GM12873 (cell line): ENCODE measurements at regions not wholly inside any gene's neighbourhood (a gene's known extent, or its start where the extent isn't known, plus 50 kb on each side); places are given as distances from the start of the nearest gene placed in this dataset.

Source experiments
- TF ChIP-seq, protein P1 (sequence below): IDR thresholded peaks from 2 replicates; pipeline ENCODE4 v1.5.1; 2012; ENCODE audit warnings: low read depth, mild to moderate bottlenecking, moderate library complexity, low read length, control low read depth; ENCODE audit not compliant: insufficient read depth; ENCODE audit errors: missing control alignments

DNA sequence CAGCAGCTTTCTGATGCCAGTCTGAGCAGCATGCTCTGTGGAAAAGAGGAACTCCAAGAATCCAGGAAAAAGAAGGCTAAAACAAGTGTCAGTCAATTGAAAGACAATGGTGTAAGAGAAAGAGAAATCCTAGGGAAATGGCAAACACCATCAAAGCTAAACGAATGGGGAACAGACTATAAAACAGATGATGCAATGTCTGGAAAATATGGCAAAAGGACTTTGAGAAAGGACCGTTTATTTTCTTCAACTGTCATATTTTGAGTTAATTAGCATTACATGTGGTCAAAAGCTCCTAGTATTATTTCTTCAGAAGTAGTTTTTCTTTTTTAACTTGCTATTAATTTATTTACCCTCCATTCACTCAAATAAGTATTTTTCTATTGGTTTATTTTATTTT lies 465.2 kb downstream of the LRRC70 start:
- TF ChIP-seq, protein P1, sequence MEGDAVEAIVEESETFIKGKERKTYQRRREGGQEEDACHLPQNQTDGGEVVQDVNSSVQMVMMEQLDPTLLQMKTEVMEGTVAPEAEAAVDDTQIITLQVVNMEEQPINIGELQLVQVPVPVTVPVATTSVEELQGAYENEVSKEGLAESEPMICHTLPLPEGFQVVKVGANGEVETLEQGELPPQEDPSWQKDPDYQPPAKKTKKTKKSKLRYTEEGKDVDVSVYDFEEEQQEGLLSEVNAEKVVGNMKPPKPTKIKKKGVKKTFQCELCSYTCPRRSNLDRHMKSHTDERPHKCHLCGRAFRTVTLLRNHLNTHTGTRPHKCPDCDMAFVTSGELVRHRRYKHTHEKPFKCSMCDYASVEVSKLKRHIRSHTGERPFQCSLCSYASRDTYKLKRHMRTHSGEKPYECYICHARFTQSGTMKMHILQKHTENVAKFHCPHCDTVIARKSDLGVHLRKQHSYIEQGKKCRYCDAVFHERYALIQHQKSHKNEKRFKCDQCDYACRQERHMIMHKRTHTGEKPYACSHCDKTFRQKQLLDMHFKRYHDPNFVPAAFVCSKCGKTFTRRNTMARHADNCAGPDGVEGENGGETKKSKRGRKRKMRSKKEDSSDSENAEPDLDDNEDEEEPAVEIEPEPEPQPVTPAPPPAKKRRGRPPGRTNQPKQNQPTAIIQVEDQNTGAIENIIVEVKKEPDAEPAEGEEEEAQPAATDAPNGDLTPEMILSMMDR = no peak

DNA sequence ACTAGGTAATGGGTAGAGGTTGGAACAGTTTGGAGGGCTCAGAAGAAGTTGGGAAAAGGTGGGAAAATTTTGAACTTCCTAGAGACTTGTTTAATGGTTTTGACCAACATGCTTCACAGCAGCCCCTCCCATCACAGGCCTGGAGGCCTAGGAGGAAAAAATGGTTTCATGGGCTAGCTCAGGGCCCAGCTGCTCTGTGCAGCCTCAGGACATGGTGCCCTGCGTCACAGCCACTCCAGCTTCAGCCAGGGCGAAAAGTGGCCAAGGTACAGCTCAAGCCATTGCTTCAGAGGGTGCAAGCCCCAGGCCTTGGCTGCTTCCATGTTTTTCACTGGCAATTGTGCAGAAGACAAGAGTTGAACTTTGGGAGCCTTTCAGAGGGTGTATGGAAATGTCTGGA lies 453.7 kb downstream of the LRRC70 start:
- TF ChIP-seq, protein P1 = no peak

DNA sequence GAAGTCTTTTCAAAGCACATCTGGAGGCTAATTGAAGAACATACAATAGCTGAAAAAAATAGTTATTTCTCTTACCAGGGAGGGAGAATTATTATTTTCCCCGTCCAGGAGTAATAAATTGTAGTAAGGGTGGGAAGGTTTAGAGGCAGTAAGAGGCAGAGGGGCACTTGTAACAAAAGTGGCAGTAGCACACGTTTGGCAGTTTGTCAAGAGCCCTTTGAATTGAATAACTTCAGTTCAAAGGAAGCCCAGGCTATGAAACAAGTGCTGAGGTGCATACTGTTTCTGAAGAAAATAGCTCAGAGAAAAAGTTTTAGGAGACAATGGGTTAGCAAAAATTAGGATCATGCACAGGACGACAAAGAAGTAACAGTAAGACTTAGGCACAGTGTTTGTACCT lies 451.3 kb downstream of the LRRC70 start:
- TF ChIP-seq, protein P1 = no peak

DNA sequence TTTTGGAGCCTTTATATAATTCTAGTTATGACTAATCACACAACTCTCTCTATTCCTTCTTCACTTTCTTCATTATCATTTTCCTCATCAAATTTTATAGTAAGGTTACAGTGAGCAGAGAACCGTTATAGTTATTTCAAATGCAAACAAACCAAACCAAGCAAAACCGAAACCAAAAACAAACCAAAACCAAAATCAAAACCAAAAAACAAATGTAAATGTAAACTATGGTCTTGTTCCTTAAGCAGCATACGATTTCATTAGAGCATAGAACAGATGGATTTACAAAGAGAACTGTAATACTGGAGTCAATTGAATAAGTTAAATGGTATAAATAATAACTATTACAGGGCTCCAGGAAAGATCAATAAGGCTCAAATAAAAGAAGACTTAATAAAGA lies 447.1 kb downstream of the LRRC70 start:
- TF ChIP-seq, protein P1 = no peak

DNA sequence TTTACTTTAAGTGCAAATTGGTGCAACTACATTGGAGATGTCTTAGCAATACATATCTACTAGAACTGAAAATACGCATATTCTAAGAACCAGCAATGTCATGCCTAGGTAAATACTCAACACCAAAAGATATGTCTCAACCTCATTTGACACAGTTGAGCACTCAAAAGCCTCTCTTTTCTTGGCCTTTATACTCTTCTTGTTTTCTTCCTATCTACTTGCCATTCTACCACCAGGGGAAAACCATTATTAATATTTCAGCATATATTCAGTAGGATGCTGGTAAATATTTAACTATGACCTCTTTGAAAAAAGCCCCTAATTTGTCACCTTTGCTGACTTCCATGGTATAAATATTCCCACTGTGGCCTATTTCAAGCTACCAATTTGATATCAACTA lies 443.8 kb downstream of the LRRC70 start:
- TF ChIP-seq, protein P1 = no peak

DNA sequence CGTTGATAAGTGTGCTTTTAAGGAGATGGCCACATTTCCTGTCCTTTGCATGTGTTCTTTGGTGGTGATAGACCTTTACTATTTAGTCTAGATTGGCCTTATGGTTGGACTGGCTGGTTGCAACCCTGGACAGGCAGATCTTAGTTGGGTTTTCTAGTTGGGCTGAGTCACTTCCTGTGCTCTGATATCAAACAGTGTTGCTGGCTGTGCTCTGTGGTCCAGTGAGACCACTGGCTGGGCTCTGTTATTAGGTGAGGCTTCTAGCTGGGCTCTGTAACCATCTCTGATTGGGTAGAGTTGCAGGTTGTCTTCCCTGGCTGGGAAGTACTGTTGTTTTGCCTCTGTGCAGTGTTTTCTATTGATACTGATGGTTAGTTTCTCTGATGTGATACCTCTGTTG lies 432.5 kb downstream of the LRRC70 start:
- TF ChIP-seq, protein P1 = no peak

DNA sequence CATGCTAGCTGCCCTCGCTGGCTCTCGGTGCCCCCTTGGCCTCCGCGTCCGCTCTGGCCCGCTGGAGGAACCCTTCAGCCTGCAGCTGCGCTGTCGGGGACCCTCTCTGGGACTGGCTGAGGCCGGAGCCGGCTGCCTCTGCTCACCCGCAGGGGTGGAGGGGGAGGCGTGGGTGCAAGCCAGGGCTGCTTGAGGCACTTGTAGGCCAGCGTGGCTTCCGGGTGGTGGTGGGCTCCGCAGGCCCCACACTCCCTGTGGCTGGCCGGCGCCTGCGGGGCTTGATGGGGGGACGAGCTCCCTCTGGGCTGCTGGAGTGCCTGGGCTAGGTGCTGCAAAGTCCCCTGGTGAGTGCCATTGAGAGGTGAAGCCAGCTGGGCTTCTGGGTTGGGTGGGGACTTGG lies 429.6 kb downstream of the LRRC70 start:
- TF ChIP-seq, protein P1 = no peak
